ENCODE measurements at regions not wholly inside any gene's neighbourhood (a gene's known extent, or its start where the extent isn't known, plus 50 kb on each side); places are given as distances from the start of the nearest gene placed in this dataset.

GRCh38 chr4:155616117-155616516 lies 50.5 kb upstream of the GUCY1A1 start:
- CTCF ChIA-PET = no interaction called here
- intact Hi-C loops (cut with micrococcal nuclease; ENCODE audit: unreplicated experiment) = no loop called here
- TF ChIP-seq CTCF (IDR thresholded peaks at IDR 0.05; ENCODE audit: unreplicated experiment) = no peak
- BruUV-seq (replicated peaks) = no TSS peak
- Mint-ChIP-seq H3K4me3 (ENCODE audit: low read depth, unreplicated experiment) (no peak overlapping the region), H3K36me3 (ENCODE audit: insufficient read depth, unreplicated experiment) (no peaks in the 10 kb centered on the region), H3K4me1 (ENCODE audit: low read depth, unreplicated experiment) (no peaks in the 10 kb centered on the region), H3K9me3 (ENCODE audit: low read depth, unreplicated experiment) (no peaks in the 10 kb centered on the region), H3K27ac (ENCODE audit: unreplicated experiment) (no peak overlapping the region), H3K27me3 (ENCODE audit: unreplicated experiment) (no peaks in the 10 kb centered on the region)
- DNase-seq = no peak

GRCh38 chr4:155615081-155615887 lies 51.4 kb upstream of the GUCY1A1 start:
- Mint-ChIP-seq H3K27me3 (ENCODE audit: unreplicated experiment) (no peaks in the 10 kb centered on the region), H3K9me3 (ENCODE audit: low read depth, unreplicated experiment) (no peaks in the 10 kb centered on the region), H3K27ac (ENCODE audit: unreplicated experiment) (no peak overlapping the region), H3K4me3 (ENCODE audit: low read depth, unreplicated experiment) (no peak overlapping the region), H3K4me1 (ENCODE audit: low read depth, unreplicated experiment) (no peaks in the 10 kb centered on the region), H3K36me3 (ENCODE audit: insufficient read depth, unreplicated experiment) (no peaks in the 10 kb centered on the region)
- no peak for DNase-seq
- intact Hi-C loops (cut with micrococcal nuclease; ENCODE audit: unreplicated experiment) = no loop called here
- BruUV-seq (replicated peaks) = no TSS peak
- CTCF ChIA-PET = interaction anchor here (0.6 kb wide), 1 partner anchor 93 kb away, joined by 3 read pairs; no protein-coding TSS in a partner anchor
- no peak for TF ChIP-seq CTCF (IDR thresholded peaks at IDR 0.05; ENCODE audit: unreplicated experiment)

GRCh38 chr4:155614111-155614762 lies 52.4 kb upstream of the GUCY1A1 start:
- no peak for DNase-seq
- no TSS peak for BruUV-seq (replicated peaks)
- Mint-ChIP-seq H3K4me3 (ENCODE audit: low read depth, unreplicated experiment) (no peak overlapping the region), H3K27me3 (ENCODE audit: unreplicated experiment) (no peaks in the 10 kb centered on the region), H3K9me3 (ENCODE audit: low read depth, unreplicated experiment) (no peaks in the 10 kb centered on the region), H3K4me1 (ENCODE audit: low read depth, unreplicated experiment) (peaks cover 8% of the 10 kb centered on the region), H3K36me3 (ENCODE audit: insufficient read depth, unreplicated experiment) (no peaks in the 10 kb centered on the region), H3K27ac (ENCODE audit: unreplicated experiment) (no peak overlapping the region)
- TF ChIP-seq CTCF (IDR thresholded peaks at IDR 0.05; ENCODE audit: unreplicated experiment) = no peak
- CTCF ChIA-PET = no interaction called here
- intact Hi-C loops (cut with micrococcal nuclease; ENCODE audit: unreplicated experiment) = no loop called here

- H3K4me3 Mint-ChIP-seq (ENCODE audit: low read depth, unreplicated experiment) = no peak overlapping the region
Observed at GRCh38 chr4:155612074-155612473, 54.6 kb upstream of the GUCY1A1 start.

More at GRCh38 chr4:155612074-155612473, 54.6 kb upstream of the GUCY1A1 start:
- H3K27me3 Mint-ChIP-seq (ENCODE audit: unreplicated experiment) = no peaks in the 10 kb centered on the region
- TF ChIP-seq CTCF (IDR thresholded peaks at IDR 0.05; ENCODE audit: unreplicated experiment) = no peak
- BruUV-seq (replicated peaks) = no TSS peak
- no peak overlapping the region for H3K27ac Mint-ChIP-seq (ENCODE audit: unreplicated experiment)
- CTCF ChIA-PET = no interaction called here
- no peaks in the 10 kb centered on the region for H3K36me3 Mint-ChIP-seq (ENCODE audit: insufficient read depth, unreplicated experiment)
- DNase-seq = no peak
- intact Hi-C loops (cut with micrococcal nuclease; ENCODE audit: unreplicated experiment) = no loop called here
- H3K4me1 Mint-ChIP-seq (ENCODE audit: low read depth, unreplicated experiment) = peaks cover 8% of the 10 kb centered on the region
- H3K9me3 Mint-ChIP-seq (ENCODE audit: low read depth, unreplicated experiment) = no peaks in the 10 kb centered on the region
